ENCODE measurements at regions not wholly inside any gene's neighbourhood (a gene's known extent, or its start where the extent isn't known, plus 50 kb on each side); places are given as distances from the start of the nearest gene placed in this dataset.

- no peaks in the 10 kb centered on the region for H3K27me3 ChIP-seq (ENCODE audit: insufficient read depth, low read length, poor library complexity)
- H3K36me3 ChIP-seq (ENCODE audit: insufficient read depth, low read length), result no peaks in the 10 kb centered on the region
- H3K9me3 ChIP-seq (ENCODE audit: insufficient read depth, low read length, severe bottlenecking), result peaks cover 11% of the 10 kb centered on the region
- H3K4me2 ChIP-seq (ENCODE audit: insufficient read depth, low read length), result no peak overlapping the region
- H3K27ac ChIP-seq (ENCODE audit: low read length), result no peak overlapping the region
- no peaks in the 10 kb centered on the region for H3K79me2 ChIP-seq (ENCODE audit: insufficient read depth, low read length)
- no peak overlapping the region for H2AFZ ChIP-seq (ENCODE audit: low read depth, low read length)
- no peaks in the 10 kb centered on the region for H3K4me1 ChIP-seq (ENCODE audit: insufficient read depth, low read length)
- TF ChIP-seq CTCF (IDR thresholded peaks at IDR 0.05; ENCODE audit: borderline replicate concordance, extremely low read depth, low read length, poor library complexity, severe bottlenecking) (no peak), EZH2 (IDR thresholded peaks at IDR 0.05; ENCODE audit: borderline replicate concordance, low read depth, low read length, severe bottlenecking) (no peak)
- H4K20me1 ChIP-seq (ENCODE audit: insufficient read depth, low read length), result no peaks in the 10 kb centered on the region
- no peak overlapping the region for H3K4me3 ChIP-seq (ENCODE audit: low read depth in 1 of 2, low read length in 2 of 2)
- no peak overlapping the region for H3K9ac ChIP-seq (ENCODE audit: low read depth, low read length)
- DNase-seq (no peak), ATAC-seq (ENCODE audit: insufficient read depth, low read depth) (no peak)
These were observed 53.5 kb upstream of the UBE3A start for GRCh38 chr15:25492315-25492714.
